HCT116 (cell line): ENCODE measurements at regions not wholly inside any gene's neighbourhood (a gene's known extent, or its start where the extent isn't known, plus 50 kb on each side); places are given as distances from the start of the nearest gene placed in this dataset.

ENCODE experiments used
- ATAC-seq: fragments of 200-7000 bp; cut with Tn5 transposase; 2 replicates; pipeline ENCODE4 v1.9.1; 2020; ENCODE audit warnings: mild to moderate bottlenecking, moderate library complexity
- BruUV-seq: library from RNA; stranded (reverse); fragments of 400-500 nt; replicated peaks from 2 replicates; lab custom pipeline; 2021; lab: Mats Ljungman, UMichigan
- CTCF ChIA-PET: fragments of 300-600 bp; sonication (Branson Sonifier 250); formaldehyde crosslinking; loops from one replicate; lab custom pipeline; 2021; ENCODE audit warnings: antibody characterized with exemption; lab: Charles Lee
- POLR2A ChIA-PET: fragments of 300-600, 350-600 bp; sonication (Branson Sonifier 250); formaldehyde crosslinking; loops from one replicate; lab custom pipeline; 2021; ENCODE audit warnings: antibody characterized with exemption; lab: Charles Lee
- RAD21 ChIA-PET, 2 experiments: fragments of 300-600 bp; sonication (Branson Sonifier 250); formaldehyde crosslinking; loops; one replicate each; lab custom pipeline; 2023; ENCODE audit warnings: low total read pairs in 2 of 2; ENCODE audit not compliant: uncharacterized antibody in 2 of 2, unreplicated experiment in 2 of 2, low non-redundant PET in 1 of 2; lab: Charles Lee
- DNase-seq: peaks from one replicate; pipeline ENCODE4 v3.0.0-alpha.2; 2010; ENCODE audit warnings: low read depth, low spot score
- H2AFZ ChIP-seq: fragments of 200-600 bp; shearing (Covaris generic), sonication (generic); 2 replicates; pipeline ENCODE4 v1.6.1; 2017; ENCODE audit warnings: low read depth, mixed run types, mixed read lengths, antibody characterized with exemption, low read length; ENCODE audit not compliant: poor library complexity, severe bottlenecking
- H3K27ac ChIP-seq: 2 replicates; pipeline ENCODE4 v1.5.1; 2012; ENCODE audit warnings: low read depth, low read length
- H3K27me3 ChIP-seq: fragments of 200-600 bp; sonication (generic); 2 replicates; pipeline ENCODE4 v1.6.1; 2016; ENCODE audit warnings: mixed run types, low read length, mixed read lengths; ENCODE audit not compliant: insufficient read depth
- H3K36me3 ChIP-seq, 2 experiments: fragments of 200-500 bp in 1 of 2; fragments of 200-600 bp in 1 of 2; sonication (Bioruptor generic) in 1 of 2; sonication (generic) in 1 of 2; 2 replicates each; pipeline versions ENCODE4 v1.5.1 to v1.6.1; 2014 to 2016; ENCODE audit warnings: low read length in 2 of 2, inconsistent platforms in 1 of 2, mixed read lengths in 1 of 2, mixed run types in 1 of 2; ENCODE audit not compliant: insufficient read depth in 2 of 2, control insufficient read depth in 1 of 2
- H3K4me1 ChIP-seq, 2 experiments: fragments of 200-600 bp in 1 of 2; sonication (generic) in 1 of 2; 2 replicates each; pipeline versions ENCODE4 v1.5.1 to v1.6.1; 2012 to 2017; ENCODE audit warnings: low read length in 2 of 2, inconsistent platforms in 1 of 2, mild to moderate bottlenecking in 1 of 2, mixed read lengths in 1 of 2, mixed run types in 1 of 2, moderate library complexity in 1 of 2; ENCODE audit not compliant: insufficient read depth in 2 of 2, control insufficient read depth in 1 of 2
- H3K4me2 ChIP-seq: fragments of 200-600 bp; sonication (generic); 2 replicates; pipeline ENCODE4 v1.6.1; 2017; ENCODE audit warnings: mixed run types, low read length, mixed read lengths
- H3K4me3 ChIP-seq, 2 experiments: fragments of 200-600 bp in 1 of 2; sonication (generic) in 1 of 2; replicated peaks in 1 of 2; 2 replicates each; pipeline ENCODE4 v1.5.1; 2011 to 2016; ENCODE audit warnings: low read length in 2 of 2, control low read depth in 1 of 2, low read depth in 1 of 2, mild to moderate bottlenecking in 1 of 2, mixed read lengths in 1 of 2, mixed run types in 1 of 2
- H3K79me2 ChIP-seq: fragments of 200-600 bp; sonication (generic); 2 replicates; pipeline ENCODE4 v1.6.1; 2017; ENCODE audit warnings: mild to moderate bottlenecking, mixed run types, low read length, moderate library complexity, mixed read lengths; ENCODE audit not compliant: insufficient read depth
- H3K9ac ChIP-seq: fragments of 200-600 bp; sonication (generic); 2 replicates; pipeline ENCODE4 v1.6.1; 2016; ENCODE audit warnings: low read length, mixed read lengths
- H3K9me2 ChIP-seq: fragments of 200-600 bp; sonication (generic), shearing (Covaris generic); 2 replicates; pipeline ENCODE4 v1.6.1; 2017; ENCODE audit warnings: mixed run types, mild to moderate bottlenecking, moderate library complexity; ENCODE audit not compliant: insufficient read depth
- H3K9me3 ChIP-seq, 2 experiments: fragments of 200-500 bp in 1 of 2; fragments of 200-600 bp in 1 of 2; sonication (Bioruptor generic) in 1 of 2; sonication (generic) in 1 of 2; 2 replicates each; pipeline ENCODE4 v1.6.1; 2014 to 2017; ENCODE audit warnings: low read length in 2 of 2, mixed read lengths in 2 of 2, inconsistent platforms in 1 of 2, low read depth in 1 of 2, mild to moderate bottlenecking in 1 of 2, mixed run types in 1 of 2, moderate library complexity in 1 of 2; ENCODE audit not compliant: control insufficient read depth in 1 of 2, insufficient read depth in 1 of 2
- H4K20me1 ChIP-seq: fragments of 200-600 bp; sonication (generic), shearing (Covaris generic); 2 replicates; pipeline ENCODE4 v1.6.1; 2017; ENCODE audit warnings: mixed run types, mild to moderate bottlenecking, moderate library complexity; ENCODE audit not compliant: insufficient read depth
- EZH2phosphoT487 ChIP-seq: fragments of 200-600 bp; IDR thresholded peaks from 2 replicates; pipeline ENCODE4 v1.6.1; 2018; ENCODE audit warnings: antibody characterized with exemption, borderline replicate concordance
- FOSL1 ChIP-seq: IDR thresholded peaks from 2 replicates; pipeline ENCODE4 v1.6.1; 2012; ENCODE audit warnings: low read depth
- JUND ChIP-seq: IDR thresholded peaks from 2 replicates; pipeline ENCODE4 v1.6.1; 2012
- POLR2A ChIP-seq: IDR thresholded peaks from 2 replicates; pipeline ENCODE4 v1.7.0; 2011; ENCODE audit warnings: borderline replicate concordance; ENCODE audit not compliant: insufficient read depth, insufficient read length; ENCODE audit errors: extremely low read depth
- RAD21 ChIP-seq: IDR thresholded peaks from 2 replicates; pipeline ENCODE4 v1.6.1; 2012; ENCODE audit warnings: low read depth, mild to moderate bottlenecking
- SIN3A ChIP-seq: IDR thresholded peaks from 2 replicates; pipeline ENCODE4 v1.6.1; 2012; ENCODE audit warnings: low read depth
- SP1 ChIP-seq: IDR thresholded peaks from 2 replicates; pipeline ENCODE4 v1.6.1; 2012; ENCODE audit warnings: low read depth
- SRF ChIP-seq: IDR thresholded peaks from 2 replicates; pipeline ENCODE4 v1.6.1; 2012; ENCODE audit warnings: low read depth
- ZFX ChIP-seq: fragments of 450-650 bp; IDR thresholded peaks from 2 replicates; pipeline ENCODE4 v1.6.1; 2017
- intact Hi-C: fragments of 100-400 bp; cut with micrococcal nuclease; formaldehyde crosslinking; loops from 2 replicates; pipeline ENCODE4 v1.10.0; 2022
- TF ChIP-seq, protein P1 (sequence below): IDR thresholded peaks from 2 replicates; pipeline ENCODE4 v1.6.1; 2012; ENCODE audit warnings: low read depth

DNA sequence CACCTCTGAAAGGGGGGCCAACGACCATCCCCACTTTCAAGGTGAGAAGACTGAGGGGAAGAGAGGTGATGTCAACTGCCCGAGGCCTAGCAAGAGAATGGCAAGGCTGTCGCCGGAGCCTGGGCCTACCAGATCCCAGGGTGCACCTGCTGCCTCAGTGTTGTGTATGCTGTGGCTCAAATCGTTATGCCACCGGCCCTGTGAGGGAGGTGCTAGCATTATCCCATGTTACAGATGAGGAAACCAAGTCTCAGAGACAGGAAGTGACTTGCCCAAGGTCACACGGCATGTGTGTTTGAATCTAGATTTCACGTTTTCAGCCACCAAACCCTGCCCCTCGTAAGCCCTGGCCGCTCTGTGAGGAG lies 152.5 kb downstream of the CEBPB start:
- Histone ChIP-seq H3K9ac (no peak overlapping the region), H4K20me1 (no peaks in the 10 kb centered on the region), H2AFZ (no peak overlapping the region), H3K36me3 (no peaks in the 10 kb centered on the region), H3K9me2 (no peaks in the 10 kb centered on the region), H3K79me2 (no peaks in the 10 kb centered on the region), H3K27ac (no peak overlapping the region), H3K4me2 (no peak overlapping the region), H3K4me1 (peaks cover 6 to 12% of the 10 kb centered on the region in 2 experiments; a peak in 2 of 4 replicates), H3K9me3 (no peaks in the 10 kb centered on the region), H3K27me3 (no peaks in the 10 kb centered on the region), H3K4me3 (no peak overlapping the region)
- TF ChIP-seq, protein P1, sequence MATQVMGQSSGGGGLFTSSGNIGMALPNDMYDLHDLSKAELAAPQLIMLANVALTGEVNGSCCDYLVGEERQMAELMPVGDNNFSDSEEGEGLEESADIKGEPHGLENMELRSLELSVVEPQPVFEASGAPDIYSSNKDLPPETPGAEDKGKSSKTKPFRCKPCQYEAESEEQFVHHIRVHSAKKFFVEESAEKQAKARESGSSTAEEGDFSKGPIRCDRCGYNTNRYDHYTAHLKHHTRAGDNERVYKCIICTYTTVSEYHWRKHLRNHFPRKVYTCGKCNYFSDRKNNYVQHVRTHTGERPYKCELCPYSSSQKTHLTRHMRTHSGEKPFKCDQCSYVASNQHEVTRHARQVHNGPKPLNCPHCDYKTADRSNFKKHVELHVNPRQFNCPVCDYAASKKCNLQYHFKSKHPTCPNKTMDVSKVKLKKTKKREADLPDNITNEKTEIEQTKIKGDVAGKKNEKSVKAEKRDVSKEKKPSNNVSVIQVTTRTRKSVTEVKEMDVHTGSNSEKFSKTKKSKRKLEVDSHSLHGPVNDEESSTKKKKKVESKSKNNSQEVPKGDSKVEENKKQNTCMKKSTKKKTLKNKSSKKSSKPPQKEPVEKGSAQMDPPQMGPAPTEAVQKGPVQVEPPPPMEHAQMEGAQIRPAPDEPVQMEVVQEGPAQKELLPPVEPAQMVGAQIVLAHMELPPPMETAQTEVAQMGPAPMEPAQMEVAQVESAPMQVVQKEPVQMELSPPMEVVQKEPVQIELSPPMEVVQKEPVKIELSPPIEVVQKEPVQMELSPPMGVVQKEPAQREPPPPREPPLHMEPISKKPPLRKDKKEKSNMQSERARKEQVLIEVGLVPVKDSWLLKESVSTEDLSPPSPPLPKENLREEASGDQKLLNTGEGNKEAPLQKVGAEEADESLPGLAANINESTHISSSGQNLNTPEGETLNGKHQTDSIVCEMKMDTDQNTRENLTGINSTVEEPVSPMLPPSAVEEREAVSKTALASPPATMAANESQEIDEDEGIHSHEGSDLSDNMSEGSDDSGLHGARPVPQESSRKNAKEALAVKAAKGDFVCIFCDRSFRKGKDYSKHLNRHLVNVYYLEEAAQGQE, result no peak
- no peak for TF ChIP-seq JUND
- no peak for TF ChIP-seq SRF
- no peak for TF ChIP-seq ZFX
- no peak for TF ChIP-seq FOSL1
- TF ChIP-seq EZH2phosphoT487, result no peak
- no peak for TF ChIP-seq SIN3A
- no peak for TF ChIP-seq POLR2A
- no peak for TF ChIP-seq SP1
- TF ChIP-seq RAD21, result no peak
- BruUV-seq, result no TSS peak
- POLR2A ChIA-PET, result no interaction called here
- intact Hi-C loops, result loop anchor here (5.0 kb wide), 1 partner anchor 156 kb away; no protein-coding TSS in a partner anchor
- no peak for ATAC-seq
- DNase-seq, result no peak
- CTCF ChIA-PET, result no interaction called here
- RAD21 ChIA-PET, result no interaction called here
